ENCODE measurements at regions not wholly inside any gene's neighbourhood (a gene's known extent, or its start where the extent isn't known, plus 50 kb on each side); places are given as distances from the start of the nearest gene placed in this dataset.

DNA sequence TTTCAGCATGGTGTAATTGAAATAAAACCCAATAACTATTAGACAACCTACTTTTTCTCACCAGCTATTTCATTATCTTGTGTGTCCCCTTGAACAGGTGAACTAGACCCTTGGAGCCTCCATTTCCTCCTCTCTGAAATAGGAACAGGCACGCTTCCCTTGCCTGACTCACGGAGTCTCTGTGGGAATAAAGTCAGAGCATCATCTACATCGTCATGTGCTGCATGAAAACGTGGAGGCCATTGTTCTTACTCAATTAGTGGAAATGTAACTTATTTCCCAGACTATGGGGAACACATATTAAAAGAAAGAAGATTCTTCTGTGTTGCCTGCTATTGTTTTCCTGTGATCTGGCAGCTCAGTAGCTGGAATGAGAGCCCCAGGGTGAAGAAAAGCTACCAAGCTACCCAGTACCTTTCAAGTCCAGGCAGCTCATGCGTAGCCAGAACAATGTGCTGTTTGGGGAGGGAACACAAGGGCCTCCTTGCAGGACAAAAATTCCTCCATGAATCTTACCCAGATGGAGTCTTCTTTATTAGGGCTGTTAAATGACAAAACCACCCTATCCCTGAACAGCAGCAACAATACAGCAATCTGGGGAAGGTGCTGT, 59.8 kb downstream of the SOX11 start:
- DNase-seq (ENCODE audit: low spot score) = no peak

DNA sequence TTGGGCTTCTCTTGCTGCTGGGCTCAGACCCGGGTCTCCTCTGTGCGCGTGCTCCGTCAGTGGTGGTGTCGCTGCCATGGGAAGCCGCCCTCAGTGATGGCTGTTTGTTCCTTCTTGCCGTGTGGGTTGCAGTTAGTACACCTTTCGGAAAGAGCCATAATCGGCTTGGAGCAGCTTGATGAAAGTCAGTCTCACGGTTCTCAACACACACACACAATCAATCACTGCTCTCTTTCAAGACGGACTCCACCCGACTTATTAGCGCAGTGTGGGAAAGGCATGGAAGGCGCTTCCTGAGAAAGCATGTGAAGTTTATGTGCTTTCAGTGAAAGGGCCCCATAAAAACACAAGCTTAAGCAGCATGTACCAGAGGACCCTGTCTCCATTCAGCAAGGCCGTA, 64.1 kb downstream of the SOX11 start:
- DNase-seq (ENCODE audit: low spot score) = no peak

DNA sequence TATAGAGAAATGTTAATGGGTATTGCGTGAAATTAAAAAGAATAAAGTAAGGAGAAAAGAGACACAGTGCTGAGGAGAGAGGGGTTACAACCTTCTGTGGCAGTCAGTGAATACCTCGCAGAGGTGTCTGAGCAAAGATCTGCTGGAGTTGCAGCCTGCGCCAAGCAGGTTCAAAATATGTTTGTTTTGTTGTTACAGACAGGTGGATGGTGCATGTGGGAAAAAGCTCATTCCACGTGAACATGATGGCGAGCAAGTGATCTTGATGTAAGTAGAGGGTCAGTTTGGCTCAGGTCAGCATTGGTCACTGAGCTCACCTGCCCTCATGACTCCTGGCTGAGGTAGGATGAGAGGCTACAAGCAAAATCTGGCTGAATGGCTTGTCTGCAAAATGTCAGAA, 66.2 kb downstream of the SOX11 start:
- DNase-seq (ENCODE audit: low spot score) = no peak

DNA sequence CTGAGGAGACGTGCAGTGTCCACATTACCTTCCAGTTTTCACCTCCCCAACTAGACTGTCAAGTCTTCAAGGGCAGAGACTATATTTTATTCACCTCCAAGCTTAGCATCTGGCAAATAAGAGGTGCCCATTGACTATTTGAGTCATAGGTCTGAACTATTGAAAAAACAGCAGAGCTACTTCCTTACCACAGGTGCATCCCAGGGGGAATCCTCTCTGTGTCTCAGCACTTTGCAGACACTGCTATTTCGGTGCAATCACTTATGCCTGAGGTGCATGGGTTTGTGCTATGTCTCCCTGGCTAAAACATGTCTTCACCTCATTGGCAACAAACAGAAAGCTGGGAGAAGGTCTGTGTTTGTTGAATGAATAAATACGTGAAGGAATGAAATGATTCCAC, 67.8 kb downstream of the SOX11 start:
- no peak for DNase-seq (ENCODE audit: low spot score)

DNA sequence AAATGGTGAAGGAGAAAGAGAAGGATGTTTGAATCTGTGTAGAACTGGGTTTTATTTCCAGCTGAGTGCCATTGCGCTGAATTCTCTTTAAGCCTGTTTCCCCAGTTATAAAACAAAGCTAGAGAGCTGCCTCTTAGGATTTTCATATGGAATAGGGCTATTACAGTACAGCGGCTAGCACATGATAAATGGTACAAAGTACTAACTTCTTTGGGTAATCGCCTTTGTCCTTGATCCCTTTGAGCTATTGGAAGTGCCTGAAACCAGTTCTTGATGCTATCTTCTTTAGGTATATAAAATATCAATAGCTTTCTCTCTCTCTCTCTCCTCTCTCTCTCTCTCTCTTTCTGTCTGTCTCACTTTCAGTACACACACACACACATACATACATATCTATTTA, 71.3 kb downstream of the SOX11 start:
- no peak for DNase-seq (ENCODE audit: low spot score)

- DNase-seq (ENCODE audit: low spot score) = no peak
Measured at GRCh38 chr2:5764041-5764440, 71.9 kb downstream of the SOX11 start.

DNA sequence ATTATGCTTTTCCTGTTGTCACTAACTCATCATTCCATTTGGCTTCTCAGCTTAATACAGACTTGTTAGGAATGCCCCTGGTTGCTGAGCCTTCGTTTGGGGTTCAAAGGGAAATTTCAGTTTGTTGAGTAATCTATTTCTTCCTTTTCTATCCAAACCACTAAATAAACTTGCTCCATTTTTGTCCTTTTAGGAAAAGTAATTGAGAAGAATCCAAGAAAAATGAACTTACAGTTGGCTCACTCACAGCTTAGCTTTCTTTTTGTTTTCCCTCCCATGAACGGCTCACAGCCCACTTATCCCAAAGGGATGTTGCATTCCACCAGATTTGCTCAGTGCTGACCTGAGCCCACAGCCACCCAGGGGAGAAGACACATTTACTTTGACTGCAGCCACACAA, 73.9 kb downstream of the SOX11 start:
- no peak for DNase-seq (ENCODE audit: low spot score)

- DNase-seq (ENCODE audit: low spot score) = no peak
Measured at GRCh38 chr2:5766561-5766960, 74.4 kb downstream of the SOX11 start.

GRCh38 chr2:5777131-5777535, 84.9 kb downstream of the SOX11 start:
- DNase-seq (ENCODE audit: low spot score) = no peak

- DNase-seq (ENCODE audit: low spot score) = no peak
Measured at GRCh38 chr2:5781679-5782078, 89.5 kb downstream of the SOX11 start.

DNA sequence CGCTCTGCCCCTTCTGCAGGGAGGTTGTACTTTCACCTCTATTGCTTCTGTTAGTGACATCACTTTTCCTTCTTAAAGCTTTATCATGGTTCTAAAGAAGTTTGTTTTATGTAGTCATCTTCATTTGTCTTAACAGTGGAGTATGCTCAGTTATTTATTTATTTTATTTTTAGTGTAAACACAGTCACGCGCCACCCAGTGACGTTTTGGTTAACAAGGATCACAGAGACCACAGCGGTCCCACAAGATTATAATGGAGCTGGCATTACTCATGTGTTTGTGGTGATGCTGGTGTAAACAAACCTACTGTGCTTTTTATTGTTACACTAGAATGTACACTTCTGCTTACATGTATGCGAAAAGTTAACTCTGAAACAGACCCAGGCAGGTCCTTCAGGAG, 89.9 kb downstream of the SOX11 start:
- no peak for DNase-seq (ENCODE audit: low spot score)

DNA sequence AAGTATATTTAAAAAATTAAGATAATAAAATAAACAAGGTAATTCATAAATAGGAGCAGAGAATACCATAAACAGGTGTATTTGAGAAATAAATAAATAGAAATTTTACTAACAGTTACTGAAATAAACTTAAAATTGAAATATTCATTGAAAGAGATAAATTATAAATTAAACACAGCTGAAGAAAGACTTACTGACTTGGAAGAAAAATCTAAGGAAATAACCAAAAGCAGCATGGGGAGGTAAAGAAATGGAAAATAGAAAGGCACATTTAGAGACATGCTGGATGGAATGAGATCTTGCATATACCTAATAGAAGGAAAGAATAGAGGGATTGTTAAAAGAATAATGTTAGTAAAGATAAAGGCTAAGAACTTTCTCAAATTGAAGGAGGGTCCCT, 96.3 kb downstream of the SOX11 start:
- DNase-seq (ENCODE audit: low spot score) = no peak

- DNase-seq (ENCODE audit: low spot score) = no peak
Measured at GRCh38 chr2:5791371-5791770, 99.2 kb downstream of the SOX11 start.

- DNase-seq (ENCODE audit: low spot score) = no peak
Measured at GRCh38 chr2:5794012-5794411, 101.8 kb downstream of the SOX11 start.

DNA sequence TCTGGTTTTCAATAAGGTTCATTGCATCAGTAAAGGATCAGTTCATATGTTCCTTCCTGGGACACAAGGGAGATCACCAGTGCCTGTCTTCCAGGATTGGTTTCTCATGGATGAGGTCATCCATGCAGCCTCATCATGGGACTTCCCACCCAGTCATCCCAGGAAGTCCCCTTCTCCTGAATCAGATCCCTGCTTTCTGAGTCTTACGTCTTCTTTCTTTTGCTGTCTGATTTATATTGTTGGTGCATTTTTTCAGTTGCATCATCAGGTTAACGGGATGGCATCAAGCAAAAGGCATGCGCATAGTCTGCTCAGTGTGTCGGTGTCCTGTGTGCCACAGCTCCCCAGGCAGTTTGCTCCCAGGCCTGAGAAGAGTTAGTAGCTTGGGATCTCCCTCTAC, 105.9 kb downstream of the SOX11 start:
- no peak for DNase-seq (ENCODE audit: low spot score)

GRCh38 chr2:5799348-5799747, 107.2 kb downstream of the SOX11 start:
- no peak for DNase-seq (ENCODE audit: low spot score)

DNA sequence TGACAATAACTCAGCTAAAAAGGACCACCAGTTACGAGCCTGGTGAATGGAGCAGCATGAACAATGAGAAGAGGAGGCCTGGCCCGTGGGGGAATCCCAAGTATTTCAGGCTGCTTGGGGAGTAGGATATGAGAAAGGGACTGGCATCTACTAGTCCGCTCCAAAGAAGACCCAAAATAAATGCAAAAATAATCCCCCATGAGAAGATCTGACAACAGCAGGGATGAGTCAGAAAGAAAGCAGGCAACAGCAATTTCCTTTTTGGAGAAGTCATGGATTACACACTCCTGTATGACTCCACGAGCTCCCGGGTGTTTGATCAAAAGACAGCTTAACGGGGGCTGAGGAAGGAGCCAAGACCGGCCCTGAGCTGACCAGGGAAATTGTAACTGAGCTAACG, 111.4 kb downstream of the SOX11 start:
- no peak for DNase-seq (ENCODE audit: low spot score)

DNA sequence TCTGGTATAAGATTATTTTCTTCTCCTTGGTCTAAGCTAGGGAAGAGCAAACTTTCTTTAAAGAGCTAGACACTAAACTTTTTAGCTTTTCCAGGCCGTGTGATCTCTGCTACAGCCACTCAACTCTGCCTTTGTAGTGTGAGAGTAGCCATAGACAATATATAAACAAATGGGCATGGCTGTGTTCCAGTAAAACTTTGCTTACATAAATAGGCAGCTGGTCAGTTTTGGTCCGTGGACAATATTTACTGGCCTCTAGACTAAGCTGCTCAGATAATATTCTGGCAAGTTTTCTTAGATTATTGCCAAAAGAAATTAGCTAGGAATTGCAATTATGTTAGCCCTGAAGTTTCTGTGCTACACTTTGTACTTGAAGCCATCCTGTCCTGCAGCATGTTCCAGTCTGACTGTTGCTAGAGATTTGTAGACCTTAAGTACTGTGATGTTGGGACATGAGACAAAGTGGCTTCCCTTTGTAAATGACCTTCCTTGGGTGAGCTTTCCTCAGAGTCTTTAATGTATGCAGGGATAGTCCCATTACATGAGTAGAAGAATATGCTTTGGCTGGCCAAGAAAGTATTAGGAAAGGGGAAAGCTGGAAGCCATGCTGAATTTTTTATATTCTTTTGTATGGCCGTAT, 126.9 kb downstream of the SOX11 start:
- DNase-seq (ENCODE audit: low spot score) = no peak

DNA sequence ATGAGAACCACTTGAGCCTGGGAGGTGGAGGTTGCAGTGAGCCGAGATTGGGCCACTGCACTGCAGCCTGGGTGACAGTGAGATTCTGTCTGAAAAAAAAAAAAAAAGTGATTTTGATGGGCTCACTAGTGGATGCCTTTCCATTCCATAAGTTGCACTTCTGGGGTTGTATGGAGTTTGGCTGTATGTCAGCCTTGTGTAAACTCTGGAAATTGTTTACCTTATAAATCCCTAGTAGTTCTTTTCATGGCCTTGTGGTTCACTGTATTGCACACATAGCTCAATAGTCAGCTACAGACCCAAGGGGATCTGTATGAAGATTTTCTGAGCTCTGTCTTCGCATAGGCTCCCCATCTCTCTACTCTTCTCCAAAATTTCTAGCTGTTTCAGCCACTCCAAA, 131.9 kb downstream of the SOX11 start:
- DNase-seq (ENCODE audit: low spot score) = no peak

DNA sequence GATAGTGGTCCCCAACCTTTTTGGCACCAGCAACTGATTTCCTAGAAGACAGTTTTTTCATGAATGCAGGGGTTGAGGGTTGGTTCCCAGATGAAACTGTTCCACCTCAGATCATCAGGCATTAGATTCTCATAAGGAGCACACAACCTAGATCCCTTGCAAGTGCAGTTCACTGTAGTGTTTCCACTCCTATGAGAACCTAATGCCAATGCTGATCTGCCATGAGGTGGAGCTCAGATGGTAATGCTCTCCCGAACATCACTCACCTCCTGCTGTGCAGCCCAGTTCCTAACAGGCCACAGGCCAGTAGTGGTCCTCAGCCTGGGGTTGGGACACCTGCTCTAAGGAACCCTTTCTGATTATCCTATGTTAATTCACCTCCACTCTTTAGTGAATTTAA, 133.5 kb downstream of the SOX11 start:
- no peak for DNase-seq (ENCODE audit: low spot score)

DNA sequence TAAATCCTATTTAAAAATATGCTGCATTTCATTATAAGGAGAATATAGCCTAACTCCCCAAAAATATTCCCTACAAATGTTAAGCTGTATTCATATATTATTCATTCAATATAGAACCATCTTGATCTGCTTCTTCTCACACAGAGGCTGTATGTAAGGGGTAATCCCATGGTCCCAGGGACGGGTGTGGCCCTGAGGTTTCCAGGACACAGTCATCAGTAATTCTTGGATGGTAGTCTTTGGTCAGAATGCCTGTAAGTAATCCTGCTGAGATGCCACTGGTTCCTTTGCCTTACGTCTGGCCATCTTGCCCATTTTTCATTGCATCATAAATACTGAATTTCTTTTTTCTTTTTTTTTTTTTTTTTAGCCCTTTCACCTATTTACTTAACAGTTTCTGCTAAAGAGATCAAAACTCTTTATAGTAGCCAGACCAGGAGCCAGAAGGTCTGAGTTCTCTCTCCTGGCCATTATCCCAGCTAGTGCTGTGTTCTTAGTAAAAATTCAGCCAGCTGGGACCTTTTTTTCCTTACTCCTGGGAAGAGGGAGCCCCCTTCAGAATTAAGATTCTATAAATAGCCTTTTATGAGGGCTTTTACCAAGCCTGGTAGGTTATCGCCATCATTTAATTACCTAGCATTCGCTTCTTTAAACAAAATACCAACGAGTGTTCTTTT, 134.9 kb downstream of the SOX11 start:
- no peak for DNase-seq (ENCODE audit: low spot score)

DNA sequence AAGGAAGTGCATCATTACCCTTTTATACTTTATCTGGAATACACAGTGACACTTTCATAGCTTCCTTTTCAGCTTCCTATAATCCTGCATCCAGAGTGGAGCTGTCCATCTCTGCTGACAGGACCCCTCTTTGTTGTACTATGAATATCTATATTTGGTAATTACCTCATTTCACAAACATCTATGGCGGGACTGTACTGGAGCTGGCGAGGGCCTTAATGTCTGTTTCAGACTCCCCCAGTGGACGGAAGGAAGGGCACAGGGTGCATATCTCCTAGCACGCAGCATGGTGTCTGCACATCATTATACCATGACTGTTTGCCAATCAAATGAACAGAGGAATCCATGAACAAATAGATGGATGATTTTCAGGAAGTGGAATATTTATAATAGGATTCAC, 142.3 kb downstream of the SOX11 start:
- DNase-seq (ENCODE audit: low spot score) = no peak

DNA sequence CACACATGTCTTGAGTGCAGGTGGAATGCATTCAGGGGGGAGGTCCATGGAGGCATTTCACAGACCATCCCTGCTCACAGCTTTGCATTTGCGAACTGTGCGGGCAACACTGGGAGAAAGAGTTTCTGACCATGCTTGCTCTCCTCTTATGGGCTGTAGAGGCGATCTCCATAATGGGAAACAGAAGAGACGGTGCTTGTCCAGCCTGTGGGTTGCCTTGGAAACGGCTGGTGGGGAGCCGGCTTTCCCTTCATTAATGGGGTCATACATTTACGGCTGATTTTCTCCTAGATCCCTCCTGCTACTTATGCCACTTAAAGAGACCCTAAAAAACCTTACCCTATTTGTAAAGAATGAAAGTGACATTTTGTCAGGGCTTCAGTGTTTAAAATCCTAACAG, 147.4 kb downstream of the SOX11 start:
- no peak for DNase-seq (ENCODE audit: low spot score)

GRCh38 chr2:5841126-5841525, 148.9 kb downstream of the SOX11 start:
- DNase-seq (ENCODE audit: low spot score) = no peak
